CD4-positive, alpha-beta T cell treated with Interleukin-4 for 1 hour (primary cell): ENCODE measurements at regions not wholly inside any gene's neighbourhood (a gene's known extent, or its start where the extent isn't known, plus 50 kb on each side); places are given as distances from the start of the nearest gene placed in this dataset.

ENCODE experiments used
- DNase-seq, 2 donors: peaks; one replicate each; pipeline ENCODE4 v3.0.0-alpha.2; 2020 to 2022

GRCh38 chr3:117695871-117696645 is 986.5 kb downstream of the TUSC7 start:
- no peak for DNase-seq

- no peak for DNase-seq
Observed at GRCh38 chr3:117696851-117697407, 987.4 kb downstream of the TUSC7 start.

DNA sequence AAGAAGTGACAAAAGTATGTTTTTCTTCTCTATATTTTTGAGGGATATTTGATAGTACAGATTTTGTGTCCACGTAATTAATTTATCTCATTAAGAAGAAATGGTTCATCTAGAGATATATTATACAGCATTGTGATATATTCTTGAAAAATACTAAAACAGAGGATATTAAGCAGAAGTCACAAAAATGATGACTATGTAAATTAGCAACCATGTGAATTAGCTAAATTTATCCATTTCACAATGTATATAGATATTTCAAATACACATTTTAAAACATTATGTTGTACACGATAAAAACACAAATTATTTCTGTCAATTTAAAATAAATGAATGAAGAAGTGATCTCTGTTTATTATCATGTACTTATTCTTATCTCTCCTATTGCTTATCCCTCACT is 989.5 kb downstream of the TUSC7 start:
- no peak for DNase-seq

DNA sequence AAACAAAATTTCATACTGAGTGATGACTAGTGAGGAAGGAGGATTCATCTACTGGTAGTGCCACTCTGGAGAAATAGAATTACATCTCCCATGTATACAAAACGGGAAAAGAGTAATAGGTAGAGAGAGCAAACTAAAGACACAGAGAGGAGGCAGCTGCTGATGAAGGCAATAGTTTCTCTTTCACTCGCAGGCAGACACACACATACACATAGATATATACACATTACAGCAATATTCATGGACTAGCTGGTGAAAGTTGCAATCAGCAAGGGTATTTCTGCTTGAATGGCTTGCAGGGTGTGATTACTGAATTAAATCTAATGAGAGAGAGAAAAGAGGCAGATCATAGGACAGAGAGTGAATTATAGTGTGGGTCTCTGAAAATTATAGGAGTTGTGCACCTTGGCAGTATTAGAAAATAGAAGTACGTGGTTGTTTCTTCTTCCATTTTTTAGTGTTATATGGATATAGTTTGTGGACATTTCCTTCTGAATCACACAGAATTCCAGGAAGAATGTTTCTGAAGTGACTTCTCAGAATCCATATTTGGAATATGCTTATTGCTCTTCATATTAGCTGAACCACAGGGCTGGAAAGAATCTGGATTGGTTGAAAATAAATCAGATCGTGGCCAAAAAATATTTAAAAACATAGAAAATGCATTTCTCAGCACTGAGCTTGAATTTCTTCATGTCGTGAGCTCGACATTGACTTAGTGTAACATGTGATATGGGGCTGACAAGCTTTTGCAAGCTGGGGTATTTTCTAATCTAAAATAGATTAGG is 991.2 kb downstream of the TUSC7 start:
- no peak for DNase-seq

GRCh38 chr3:117705011-117705410 is 995.4 kb downstream of the TUSC7 start:
- no peak for DNase-seq

- no peak for DNase-seq
Observed at GRCh38 chr3:117706037-117706436, 996.5 kb downstream of the TUSC7 start.

DNA sequence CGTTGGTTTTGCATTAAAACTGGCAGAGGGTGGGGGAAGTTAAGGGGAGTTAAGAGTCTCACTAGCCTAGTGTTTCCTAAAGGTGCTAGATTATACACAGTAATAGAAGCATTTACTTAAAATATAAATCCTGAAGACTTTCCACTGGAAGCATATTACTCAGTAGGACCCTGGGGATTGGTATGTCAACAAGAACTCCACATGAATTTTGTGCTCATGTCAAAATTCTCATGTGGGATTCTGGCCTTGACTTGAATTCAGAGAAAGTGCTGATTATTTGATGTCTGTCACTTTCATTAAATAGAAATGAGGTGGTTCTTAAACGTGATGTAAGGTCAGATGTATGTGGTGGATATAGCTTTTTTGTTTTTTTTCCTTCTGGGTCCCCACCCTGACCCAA is 997.2 kb downstream of the TUSC7 start:
- DNase-seq = no peak

DNA sequence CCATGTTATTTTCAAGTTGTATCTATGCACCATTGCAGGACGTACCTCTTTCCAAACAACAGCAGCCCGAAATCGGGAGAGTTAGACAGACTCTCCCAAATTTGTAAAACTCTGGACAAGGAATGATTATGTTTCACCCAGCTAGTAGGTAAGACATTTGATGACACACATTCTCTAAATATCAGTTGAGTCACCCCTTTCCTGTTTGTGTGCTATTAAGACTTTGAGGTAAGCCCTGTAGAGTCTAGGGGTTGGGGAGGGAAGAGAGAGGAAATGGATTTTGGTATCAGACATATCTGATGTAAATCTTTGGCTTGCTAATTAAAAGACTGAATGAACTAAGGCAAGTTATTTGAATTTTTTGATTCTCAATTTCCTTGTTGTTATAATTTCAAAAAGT is 999.0 kb downstream of the TUSC7 start:
- DNase-seq = no peak

GRCh38 chr3:117709108-117709507 is 999.5 kb downstream of the TUSC7 start:
- no peak for DNase-seq

- no peak for DNase-seq
Observed at GRCh38 chr3:117710501-117710900, 1000.9 kb downstream of the TUSC7 start.

DNA sequence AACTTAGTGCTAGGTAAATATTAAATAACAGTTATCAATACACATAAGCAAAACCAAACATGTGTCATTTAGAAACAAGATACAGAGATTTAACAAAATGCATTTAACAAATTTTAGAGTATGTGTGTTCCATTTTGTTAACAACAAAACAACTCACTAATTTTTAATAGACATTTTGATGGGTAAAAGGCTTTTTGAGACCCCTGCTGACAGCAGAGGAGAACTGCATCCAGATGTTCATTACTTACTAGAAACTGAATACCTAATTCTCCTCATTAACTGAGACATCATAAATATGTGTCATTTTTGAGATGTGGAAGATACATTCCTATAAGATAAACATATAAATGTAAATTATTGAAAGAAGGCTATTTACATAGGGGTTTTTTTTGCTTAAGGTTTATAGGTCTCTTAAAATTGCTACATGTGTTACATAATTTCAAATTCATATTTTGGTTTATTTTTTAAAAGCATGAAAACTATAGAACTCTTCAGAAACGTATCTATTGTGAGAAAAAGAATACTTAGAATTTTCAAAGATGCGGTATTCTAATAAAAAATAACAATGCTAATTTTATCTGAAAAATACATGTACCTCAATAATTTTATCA is 1009.8 kb downstream of the TUSC7 start:
- DNase-seq = no peak

DNA sequence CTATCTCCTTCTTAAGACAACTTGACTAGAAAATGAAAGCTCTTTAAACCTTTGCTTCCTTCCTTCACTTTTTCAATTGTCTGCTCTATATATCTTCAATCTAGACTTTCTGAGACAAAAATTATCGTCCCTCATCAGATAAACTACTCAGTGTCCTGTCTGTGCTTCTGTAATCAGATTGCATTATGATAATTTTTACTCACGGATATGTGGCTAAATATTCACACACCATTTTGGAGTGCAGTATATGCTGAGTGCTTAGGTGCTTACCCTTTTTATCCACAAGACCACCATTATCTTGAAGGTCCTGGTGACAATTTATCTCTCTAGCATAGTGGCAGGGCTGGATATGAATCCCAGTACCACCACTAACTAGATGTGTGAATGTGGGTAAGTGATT is 1012.3 kb downstream of the TUSC7 start:
- DNase-seq = no peak

DNA sequence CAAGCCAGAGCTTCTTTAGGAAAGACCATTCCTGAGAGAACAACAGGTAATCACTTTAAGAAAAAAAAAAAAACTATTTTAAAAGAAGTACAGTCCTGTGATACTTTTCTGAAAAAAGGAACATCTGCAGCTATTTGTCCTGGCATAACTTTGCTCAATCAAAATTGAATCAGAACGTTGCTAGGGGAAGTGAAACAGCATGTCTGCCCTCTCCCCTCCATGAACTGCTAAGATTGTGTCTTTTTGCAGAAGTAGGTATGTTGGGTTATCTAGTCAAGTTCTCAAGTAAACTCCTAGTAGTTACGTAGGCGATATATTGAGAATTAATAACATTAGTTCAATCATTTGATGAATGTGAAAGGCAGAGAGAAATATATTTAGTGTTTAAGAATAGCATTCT is 1013.3 kb downstream of the TUSC7 start:
- DNase-seq = peak; percentile 26 to 27

- no peak for DNase-seq
Observed at GRCh38 chr3:117723825-117724224, 1014.2 kb downstream of the TUSC7 start.

DNA sequence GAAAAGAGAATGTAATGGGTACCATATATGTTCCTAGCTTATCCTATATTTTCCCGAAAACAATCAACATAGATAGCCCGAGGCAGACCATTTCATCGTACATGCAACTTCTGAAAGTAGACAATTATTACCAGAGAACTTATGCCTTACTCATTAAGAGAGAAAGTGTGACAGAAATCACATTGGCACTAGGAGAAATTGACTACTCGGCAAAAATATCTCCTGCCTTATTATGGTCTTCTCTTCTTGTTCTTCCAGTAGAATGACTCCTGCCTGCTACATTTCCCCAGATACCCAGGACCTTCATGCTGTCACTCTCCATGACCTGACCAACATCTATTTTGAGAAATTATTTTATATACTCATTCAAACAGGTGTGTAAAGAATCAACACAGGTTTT is 1015.7 kb downstream of the TUSC7 start:
- DNase-seq = no peak

DNA sequence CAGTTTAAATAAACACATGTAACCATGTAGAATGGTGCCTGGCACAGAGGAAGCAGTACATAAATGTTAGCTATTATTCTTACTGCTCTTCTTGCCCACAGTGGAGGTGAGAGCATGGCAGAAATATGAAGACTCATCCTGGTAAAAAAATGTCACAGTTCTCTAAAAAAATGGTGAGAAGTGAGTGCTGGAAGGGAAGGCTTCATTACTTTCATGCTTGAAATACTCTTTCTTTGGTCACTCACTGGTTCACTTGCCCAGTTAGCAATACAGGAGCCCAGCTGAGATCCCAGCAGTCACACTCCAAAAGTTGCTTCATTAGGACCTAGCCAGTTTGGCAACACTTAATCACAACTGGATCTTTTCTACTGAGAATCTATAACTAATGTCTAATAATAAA is 1017.2 kb downstream of the TUSC7 start:
- no peak for DNase-seq

DNA sequence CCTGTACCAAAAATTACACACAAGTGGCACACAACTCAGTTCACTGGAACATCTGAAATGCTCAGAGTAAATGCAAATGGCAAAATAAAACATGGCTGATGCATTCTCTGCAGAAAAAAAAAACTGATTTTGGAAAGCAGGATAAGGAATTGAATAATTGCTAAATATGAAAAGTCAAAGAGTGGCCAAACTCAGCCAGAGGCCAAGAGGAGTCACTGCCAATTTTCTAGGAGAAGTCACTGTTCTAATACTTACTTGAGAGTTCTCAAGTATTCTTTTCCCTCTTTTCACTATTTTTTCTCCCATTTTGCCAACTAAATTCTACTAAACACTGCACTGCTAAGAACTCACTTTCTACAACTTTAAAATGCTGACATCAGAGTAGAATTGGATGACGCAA is 1018.6 kb downstream of the TUSC7 start:
- DNase-seq = no peak

DNA sequence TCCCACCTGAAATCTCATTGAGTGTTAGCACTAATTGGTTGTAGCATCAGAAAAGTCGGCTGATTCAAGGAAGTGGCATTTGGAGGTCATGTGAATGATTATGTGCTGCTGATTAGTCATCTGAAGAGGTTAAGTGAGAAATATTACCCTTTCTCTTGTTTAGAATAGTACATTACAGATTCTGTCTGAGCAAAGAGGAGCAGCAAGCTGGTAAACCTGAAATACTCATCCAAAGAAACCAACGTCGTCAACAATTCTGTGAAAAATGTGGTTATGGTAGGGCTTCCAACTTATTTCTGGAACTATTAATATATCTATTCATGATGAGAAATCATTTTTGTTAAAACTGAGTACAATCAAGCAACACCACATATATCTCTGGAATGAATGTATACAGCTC is 1024.9 kb downstream of the TUSC7 start:
- DNase-seq = no peak

GRCh38 chr3:117735481-117736101 is 1026.0 kb downstream of the TUSC7 start:
- DNase-seq = no peak

- DNase-seq = no peak
Observed at GRCh38 chr3:117736846-117737245, 1027.3 kb downstream of the TUSC7 start.

- DNase-seq = no peak
Observed at GRCh38 chr3:117743993-117744392, 1034.4 kb downstream of the TUSC7 start.

GRCh38 chr3:117744935-117745334 is 1035.4 kb downstream of the TUSC7 start:
- no peak for DNase-seq

- no peak for DNase-seq
Observed at GRCh38 chr3:117745516-117745915, 1035.9 kb downstream of the TUSC7 start.
